GM19395 (cell line): ENCODE measurements at regions not wholly inside any gene's neighbourhood (a gene's known extent, or its start where the extent isn't known, plus 50 kb on each side); places are given as distances from the start of the nearest gene placed in this dataset.

Experiments used
- ATAC-seq: cut with Tn5 transposase; IDR thresholded peaks from one replicate; pipeline ENCODE4 v1.9.1; 2021; ENCODE audit warnings: mild to moderate bottlenecking, moderate library complexity; ENCODE audit not compliant: unreplicated experiment

GRCh38 chr2:383888-384287, 96.0 kb upstream of the ALKAL2 start:
- no peak for ATAC-seq

- ATAC-seq = no peak
Observed at GRCh38 chr2:383178-383577, 95.3 kb upstream of the ALKAL2 start.

GRCh38 chr2:382728-383022, 94.8 kb upstream of the ALKAL2 start:
- no peak for ATAC-seq

GRCh38 chr2:381941-382727, 94.2 kb upstream of the ALKAL2 start:
- ATAC-seq = no peak

GRCh38 chr2:381181-381580, 93.3 kb upstream of the ALKAL2 start:
- no peak for ATAC-seq

DNA sequence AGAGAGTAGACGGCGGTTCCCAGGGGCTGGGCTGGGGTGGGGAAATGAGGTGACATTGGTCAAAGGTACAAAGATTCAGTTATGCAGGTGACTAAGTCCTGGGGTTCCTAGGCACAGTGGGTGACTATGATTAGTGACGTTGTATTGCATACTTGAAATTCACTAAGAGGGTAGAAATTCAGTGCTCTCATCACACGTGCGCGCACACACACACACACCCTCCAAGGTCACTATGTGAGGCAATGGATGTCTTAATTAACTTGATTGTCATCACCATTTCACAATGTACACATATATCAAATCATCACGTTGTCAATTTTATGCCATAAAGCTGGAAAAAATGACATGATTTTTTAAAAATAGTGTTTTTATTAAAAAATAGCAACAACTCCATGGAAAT, 92.9 kb upstream of the ALKAL2 start:
- ATAC-seq = no peak

GRCh38 chr2:380221-380620, 92.3 kb upstream of the ALKAL2 start:
- ATAC-seq = no peak

DNA sequence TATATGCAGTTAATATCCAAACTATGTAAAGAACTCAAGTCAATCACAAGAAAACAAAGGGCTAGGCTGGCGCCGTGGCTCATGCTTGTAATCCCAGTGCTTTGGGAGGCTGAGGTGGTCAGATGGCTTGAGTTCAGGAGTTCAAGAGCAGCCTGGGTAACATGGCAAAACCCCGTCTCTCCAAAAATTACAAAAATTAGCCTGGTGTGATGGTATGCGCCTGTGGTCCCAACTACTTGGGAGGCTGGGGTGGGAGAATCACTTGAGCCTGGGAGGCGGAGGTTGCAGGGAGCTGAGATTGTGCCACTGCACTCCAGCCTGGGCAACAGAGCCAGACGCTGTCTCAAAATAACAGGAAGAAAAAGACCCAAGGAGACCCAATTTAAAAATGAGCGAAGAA, 91.9 kb upstream of the ALKAL2 start:
- ATAC-seq = no peak

DNA sequence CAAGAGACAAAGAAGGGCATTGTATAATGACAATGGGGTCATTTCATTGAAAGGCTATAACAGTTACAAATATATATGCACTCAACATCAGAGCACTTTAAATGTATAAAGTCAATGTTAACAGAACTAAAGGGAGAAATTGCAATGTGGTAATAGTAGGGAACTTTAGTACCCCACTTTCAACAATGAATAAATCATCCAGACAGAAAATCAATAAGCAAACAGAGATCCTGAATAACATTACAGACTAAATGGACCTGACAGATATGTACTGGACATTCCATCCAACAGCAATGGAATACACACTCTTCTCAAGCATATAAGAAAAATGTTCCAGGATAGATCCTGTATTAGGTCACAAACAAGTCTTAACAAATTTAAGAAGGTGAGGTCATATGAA, 90.5 kb upstream of the ALKAL2 start:
- no peak for ATAC-seq

DNA sequence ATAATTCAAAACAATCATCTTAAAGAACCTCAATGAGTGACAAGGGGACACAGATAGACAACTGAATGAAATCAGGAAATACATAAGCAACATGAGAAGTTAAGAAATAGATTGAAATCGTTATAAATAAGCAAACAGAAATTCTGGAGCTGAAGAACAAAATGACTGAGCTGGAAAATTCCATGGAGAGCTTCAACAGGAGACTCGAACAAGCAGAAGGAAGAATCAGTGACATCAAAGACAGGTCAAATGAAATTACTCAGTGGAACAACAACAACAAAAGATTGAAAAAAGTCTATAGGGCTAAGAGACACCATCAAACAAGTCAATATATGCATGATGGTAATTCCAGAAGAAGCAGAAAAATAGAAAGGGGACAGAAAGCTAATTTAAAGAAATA, 89.5 kb upstream of the ALKAL2 start:
- ATAC-seq = no peak

- ATAC-seq = no peak
Observed at GRCh38 chr2:375956-376307, 88.0 kb upstream of the ALKAL2 start.

DNA sequence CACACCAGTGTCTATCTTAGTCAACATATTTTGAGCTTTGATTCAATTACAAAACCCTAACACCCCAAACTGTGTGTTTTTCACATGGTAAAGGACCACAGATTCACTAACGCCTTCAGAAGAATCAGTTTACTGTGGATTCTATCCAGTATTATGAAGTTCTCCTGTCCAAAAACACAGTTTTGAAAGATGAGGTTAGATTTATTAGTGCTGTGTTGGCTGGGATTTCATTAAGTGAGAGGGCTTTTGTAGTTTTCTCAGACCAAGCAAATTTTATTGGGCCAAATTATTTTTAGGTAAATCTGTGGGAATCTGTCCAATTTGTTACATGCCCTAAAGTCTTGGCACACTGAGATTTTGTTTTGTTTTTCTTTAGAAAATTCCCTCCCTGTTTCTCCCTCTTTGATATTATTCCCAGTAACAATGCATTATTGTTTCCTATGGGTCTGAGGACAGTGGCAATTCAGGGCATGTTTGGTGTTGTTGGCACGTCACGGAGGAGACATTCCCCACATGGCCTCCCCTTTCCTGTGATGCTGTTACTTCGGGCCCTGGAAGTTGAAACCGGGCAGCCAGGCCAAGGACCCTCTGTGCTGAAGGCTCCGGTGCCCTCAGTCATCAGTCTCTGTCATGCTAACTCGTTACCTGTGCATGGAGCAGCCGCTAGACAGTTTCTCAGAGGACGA, 87.5 kb upstream of the ALKAL2 start:
- ATAC-seq = no peak

- no peak for ATAC-seq
Observed at GRCh38 chr2:368386-368785, 80.5 kb upstream of the ALKAL2 start.

DNA sequence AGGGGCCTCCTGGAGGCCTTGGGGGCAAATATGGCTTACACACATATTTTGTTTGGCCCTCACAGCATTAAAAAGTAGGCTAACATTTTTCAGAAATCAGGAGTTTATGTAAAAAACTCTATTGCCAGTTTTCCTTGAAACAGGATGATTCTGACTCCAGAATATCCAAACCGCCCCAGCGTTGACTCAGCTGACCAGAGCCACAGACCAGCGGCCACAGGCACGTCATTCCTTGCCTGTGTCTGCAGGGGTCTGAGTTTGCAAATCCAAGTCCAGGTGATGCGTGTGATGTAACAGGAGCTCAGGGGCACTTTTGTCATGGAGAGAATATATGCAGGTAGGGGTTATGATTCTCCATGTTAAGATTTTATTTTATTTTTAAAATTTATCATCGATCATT, 79.4 kb upstream of the ALKAL2 start:
- no peak for ATAC-seq

- no peak for ATAC-seq
Observed at GRCh38 chr2:366706-367105, 78.8 kb upstream of the ALKAL2 start.

GRCh38 chr2:365367-366275, 77.7 kb upstream of the ALKAL2 start:
- ATAC-seq = no peak

DNA sequence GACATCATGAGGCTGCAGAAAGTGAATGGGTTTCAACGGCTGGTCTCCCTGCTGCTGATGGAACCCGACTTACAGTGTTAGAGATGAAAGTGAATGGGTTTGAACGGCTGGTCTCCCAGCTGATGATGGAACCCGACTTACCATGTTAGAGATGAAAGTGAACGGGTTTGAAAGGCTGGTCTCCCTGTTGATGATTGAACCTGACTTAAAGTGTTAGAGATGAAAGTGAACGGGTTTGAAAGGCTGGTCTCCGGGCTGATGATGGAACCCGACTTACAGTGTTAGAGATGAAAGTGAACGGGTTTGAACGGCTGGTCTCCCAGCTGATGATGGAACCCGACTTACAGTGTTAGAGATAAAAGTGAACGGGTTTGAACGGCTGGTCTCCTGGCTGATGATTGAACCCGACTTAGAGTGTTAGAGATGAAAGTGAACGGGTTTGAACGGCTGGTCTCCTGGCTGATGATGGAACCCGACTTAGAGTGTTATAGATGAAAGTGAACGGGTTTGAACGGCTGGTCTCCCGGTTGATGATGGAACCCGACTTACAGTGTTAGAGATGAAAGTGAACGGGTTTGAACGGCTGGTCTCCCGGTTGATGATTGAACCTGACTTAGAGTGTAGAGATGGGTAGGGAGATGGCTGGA, 76.1 kb upstream of the ALKAL2 start:
- ATAC-seq = no peak

- no peak for ATAC-seq
Observed at GRCh38 chr2:362924-363323, 75.0 kb upstream of the ALKAL2 start.

GRCh38 chr2:360124-360523, 72.2 kb upstream of the ALKAL2 start:
- ATAC-seq = no peak

DNA sequence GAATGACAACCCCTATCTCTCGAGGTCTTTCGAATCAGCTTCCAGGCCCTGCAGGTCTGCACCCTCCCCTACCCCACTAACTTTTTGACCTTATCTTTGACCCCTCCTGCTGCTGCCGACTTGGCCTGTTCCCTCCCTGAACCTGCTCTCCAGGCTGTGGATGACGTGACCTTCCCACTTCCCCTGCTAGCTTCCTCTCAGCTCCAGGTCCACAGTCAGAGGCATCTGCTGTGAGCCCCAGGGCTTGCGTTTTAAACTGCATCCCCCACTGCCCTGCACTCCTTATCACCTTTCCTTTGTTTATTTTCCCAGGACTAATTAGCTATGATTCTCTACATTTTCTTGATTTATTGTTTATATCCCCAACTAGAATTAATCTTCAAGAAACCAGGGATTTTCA, 71.2 kb upstream of the ALKAL2 start:
- ATAC-seq = no peak

DNA sequence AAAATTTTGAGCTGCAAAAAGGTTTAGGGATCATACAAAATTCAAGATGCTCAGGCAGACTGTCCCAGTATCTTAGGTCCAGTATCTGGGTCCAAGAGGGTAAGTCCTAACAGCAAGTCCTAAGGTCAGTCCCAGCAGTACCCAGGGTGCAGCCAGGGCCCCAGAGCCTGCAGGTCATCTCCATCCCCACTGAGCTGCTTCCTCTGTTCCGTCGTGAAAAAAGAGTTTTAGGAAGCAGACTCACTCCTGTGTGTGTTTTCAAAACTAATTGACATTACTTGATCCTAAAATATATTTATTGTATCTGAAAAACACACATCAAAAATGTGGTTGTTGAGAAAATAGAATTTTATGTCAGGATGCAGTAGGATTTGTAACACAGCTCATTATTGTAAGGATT, 69.9 kb upstream of the ALKAL2 start:
- no peak for ATAC-seq
